ENCODE measurements at regions not wholly inside any gene's neighbourhood (a gene's known extent, or its start where the extent isn't known, plus 50 kb on each side); places are given as distances from the start of the nearest gene placed in this dataset.
"Not testable (repeated sequence)": the region's sequence is repeated elsewhere in the genome, so short reads cannot be mapped to it uniquely, and the experiment has no call there.

DNA sequence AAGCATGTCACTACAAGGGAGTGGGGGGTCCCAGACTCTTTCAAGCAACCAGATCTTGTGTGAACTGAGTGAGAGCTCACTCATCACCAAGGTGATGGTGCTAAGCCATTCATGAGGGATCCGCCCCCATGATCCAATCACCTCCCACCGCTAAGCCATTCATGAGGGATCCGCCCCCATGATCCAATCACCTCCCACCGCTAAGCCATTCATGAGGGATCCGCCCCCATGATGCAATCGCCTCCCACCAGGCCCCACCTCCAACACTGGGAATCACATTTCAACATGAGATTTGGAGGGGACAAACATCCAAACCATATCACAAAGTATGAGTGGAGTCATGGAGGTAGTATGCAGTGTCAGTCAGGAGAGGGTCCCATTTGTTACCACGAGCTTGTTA lies 64.8 kb upstream of the PROKR2 start:
- DNase-seq: not testable (repeated sequence)

DNA sequence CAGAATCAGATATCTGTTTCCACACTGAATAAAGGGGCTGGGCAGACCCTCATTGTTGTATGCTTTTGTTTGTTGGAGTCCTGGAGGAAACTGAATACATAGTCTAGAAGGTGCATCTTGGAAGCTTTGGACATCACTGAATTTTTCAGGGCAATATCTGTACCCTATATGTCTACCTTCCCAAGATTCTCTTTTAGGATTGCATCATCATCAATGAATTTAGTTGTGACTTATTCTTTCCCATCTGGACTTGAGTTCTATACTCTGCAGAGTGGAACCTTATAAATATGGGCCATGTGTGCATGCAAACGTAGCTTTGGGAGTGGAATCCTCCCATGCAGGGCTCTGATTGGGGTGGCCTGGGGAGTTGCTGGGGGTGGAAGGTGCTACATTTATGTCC lies 60.7 kb upstream of the PROKR2 start:
- no peak for DNase-seq

DNA sequence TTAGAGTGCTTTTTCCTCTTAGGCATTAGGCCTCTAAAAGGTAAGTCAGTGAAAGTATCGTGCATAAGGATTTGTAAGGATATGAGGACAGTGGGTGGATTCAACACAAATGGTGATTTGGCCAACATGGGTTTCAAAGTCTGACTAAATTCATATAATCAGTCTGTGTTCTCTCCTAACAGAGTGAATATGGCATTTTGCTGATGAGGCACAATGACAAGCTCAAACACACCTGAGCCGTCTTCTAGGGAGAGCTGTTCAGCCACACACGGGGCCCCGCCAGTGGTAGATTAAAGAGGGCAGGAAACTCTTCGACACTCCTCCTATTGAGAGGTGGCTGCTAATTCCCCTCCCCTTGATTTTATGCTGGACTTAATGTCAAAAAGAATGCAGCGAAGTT lies 59.5 kb upstream of the PROKR2 start:
- DNase-seq: no peak

DNA sequence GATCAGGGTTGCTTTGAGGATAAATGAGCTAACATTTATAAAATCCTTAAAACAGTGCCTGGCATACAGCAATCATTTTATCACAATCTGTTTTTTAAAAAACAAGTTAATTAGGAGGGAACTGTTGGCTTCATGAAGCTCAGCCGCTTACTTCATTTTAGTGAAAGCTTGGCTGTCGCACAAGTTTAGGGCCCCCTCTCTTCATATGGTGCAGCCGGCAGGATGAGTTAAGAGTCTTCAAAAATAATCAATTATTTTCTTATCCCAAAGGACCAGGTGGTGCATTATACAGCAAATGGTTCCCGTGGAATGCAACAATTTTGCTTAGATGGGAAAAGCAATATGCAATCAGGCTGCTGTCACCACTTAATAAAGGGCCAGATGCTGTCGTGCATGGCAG lies 57.4 kb upstream of the PROKR2 start:
- DNase-seq: no peak

DNA sequence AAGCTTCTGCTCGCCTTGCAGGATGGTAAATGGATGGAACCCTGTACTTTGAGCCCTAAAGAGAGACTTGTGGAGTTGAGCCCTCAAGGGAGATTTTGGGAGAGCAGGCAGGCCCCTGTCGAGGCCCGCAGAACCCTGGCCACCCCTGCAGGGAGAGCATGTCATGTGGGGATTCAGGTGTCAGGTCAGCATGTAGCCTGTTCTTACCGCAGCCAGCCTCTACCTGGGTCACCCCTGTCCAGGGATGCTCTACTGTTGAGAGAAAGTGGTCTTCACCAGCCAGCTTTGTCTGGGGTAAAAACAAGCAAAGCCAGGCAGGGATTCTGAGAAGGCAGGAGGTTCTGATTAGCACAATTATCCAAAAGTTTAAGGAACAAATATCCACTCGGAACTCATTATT lies 55.6 kb upstream of the PROKR2 start:
- DNase-seq: no peak

DNA sequence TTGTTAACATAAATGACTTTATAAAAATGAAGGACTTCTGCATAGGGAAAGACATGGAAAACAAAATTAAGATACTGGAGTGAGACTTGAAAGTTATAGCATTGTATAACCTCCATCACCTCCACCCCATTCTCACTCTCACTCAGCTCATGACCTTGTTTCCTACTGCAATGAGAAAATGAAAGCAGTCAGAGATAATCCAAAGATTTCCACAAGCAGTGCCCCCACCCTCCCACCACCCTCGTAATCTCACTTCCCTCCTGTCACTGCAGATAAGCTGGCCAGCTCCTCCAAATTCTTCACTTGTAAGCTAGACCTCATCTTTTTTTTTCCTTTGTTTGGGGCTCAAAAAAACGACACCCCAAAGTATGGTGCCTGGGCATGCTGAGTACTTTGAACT lies 52.9 kb upstream of the PROKR2 start:
- DNase-seq: no peak
